ENCODE measurements at regions not wholly inside any gene's neighbourhood (a gene's known extent, or its start where the extent isn't known, plus 50 kb on each side); places are given as distances from the start of the nearest gene placed in this dataset.
A peak's percentile ranks its signal among the peaks of the same experiment; 100 is the strongest.
"Not testable (repeated sequence)": the region's sequence is repeated elsewhere in the genome, so short reads cannot be mapped to it uniquely, and the experiment has no call there.

GRCh38 chr1:196160066-196160795 is 448.0 kb downstream of the KCNT2 start:
- DNase-seq: no peak

- DNase-seq: no peak
Observed at GRCh38 chr1:196155586-196155985, 452.7 kb downstream of the KCNT2 start.

GRCh38 chr1:196152975-196153374 is 455.3 kb downstream of the KCNT2 start:
- no peak for DNase-seq

- DNase-seq: no peak
Observed at GRCh38 chr1:196152086-196152485, 456.2 kb downstream of the KCNT2 start.

GRCh38 chr1:196148367-196148970 is 459.8 kb downstream of the KCNT2 start:
- DNase-seq: peak; percentile 13

- DNase-seq: no peak
Observed at GRCh38 chr1:196147530-196147929, 460.7 kb downstream of the KCNT2 start.

- DNase-seq: not testable (repeated sequence)
Observed at GRCh38 chr1:196145151-196145550, 463.1 kb downstream of the KCNT2 start.

GRCh38 chr1:196144588-196144987 is 463.7 kb downstream of the KCNT2 start:
- DNase-seq: no peak

GRCh38 chr1:196143602-196144342 is 464.5 kb downstream of the KCNT2 start:
- DNase-seq: no peak

- no peak for DNase-seq
Observed at GRCh38 chr1:196142111-196142640, 466.1 kb downstream of the KCNT2 start.

- DNase-seq: no peak
Observed at GRCh38 chr1:196136396-196136795, 471.8 kb downstream of the KCNT2 start.

GRCh38 chr1:196131691-196132090 is 476.5 kb downstream of the KCNT2 start:
- DNase-seq: no peak

- no peak for DNase-seq
Observed at GRCh38 chr1:196128835-196129234, 479.4 kb downstream of the KCNT2 start.

- DNase-seq: no peak
Observed at GRCh38 chr1:196121181-196121580, 487.1 kb downstream of the KCNT2 start.

GRCh38 chr1:196115646-196116045 is 492.6 kb downstream of the KCNT2 start:
- no peak for DNase-seq

GRCh38 chr1:196114193-196114592 is 494.0 kb downstream of the KCNT2 start:
- DNase-seq: no peak

GRCh38 chr1:196108990-196109389 is 499.2 kb downstream of the KCNT2 start:
- not testable (repeated sequence) for DNase-seq

GRCh38 chr1:196105901-196106300 is 502.3 kb downstream of the KCNT2 start:
- no peak for DNase-seq

- no peak for DNase-seq
Observed at GRCh38 chr1:196102826-196103225, 505.4 kb downstream of the KCNT2 start.

GRCh38 chr1:196098000-196098399 is 510.2 kb downstream of the KCNT2 start:
- DNase-seq: no peak

GRCh38 chr1:196094821-196095220 is 513.4 kb downstream of the KCNT2 start:
- DNase-seq: no peak

GRCh38 chr1:196091397-196092135 is 516.7 kb downstream of the KCNT2 start:
- DNase-seq: no peak

- DNase-seq: no peak
Observed at GRCh38 chr1:196090226-196090625, 518.0 kb downstream of the KCNT2 start.
